ENCODE measurements at regions not wholly inside any gene's neighbourhood (a gene's known extent, or its start where the extent isn't known, plus 50 kb on each side); places are given as distances from the start of the nearest gene placed in this dataset.

DNA sequence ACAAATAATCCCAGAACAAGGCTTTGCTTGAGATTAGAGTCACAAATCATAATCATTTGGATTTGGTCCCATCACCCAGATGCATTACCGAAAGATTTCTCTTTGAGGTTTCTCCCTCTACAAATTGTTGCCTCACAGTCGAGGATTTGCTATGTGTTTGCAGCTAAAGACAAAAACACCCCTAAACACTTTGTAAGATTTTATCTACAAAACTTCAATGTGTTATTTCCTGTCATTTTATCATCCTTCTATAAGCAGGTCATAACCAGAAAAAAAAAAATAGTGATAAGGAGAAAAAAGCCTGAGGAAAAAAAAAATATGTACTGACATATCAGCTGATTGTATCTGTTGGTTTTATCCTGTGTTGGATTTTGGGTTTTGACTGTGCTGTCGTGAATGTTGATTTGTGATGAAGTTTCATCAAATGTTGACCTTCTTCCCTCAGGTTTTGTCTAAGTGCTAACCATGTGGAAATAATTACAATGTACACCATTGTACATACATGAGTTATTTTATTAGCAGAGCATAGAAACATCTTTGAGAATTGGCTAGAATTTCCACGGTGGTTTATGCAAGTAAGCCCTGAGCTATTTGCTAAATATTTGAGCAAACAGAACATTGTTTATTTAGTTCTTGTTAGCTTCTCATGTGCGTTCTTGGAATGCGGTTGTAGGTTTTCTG is 274.4 kb downstream of the NEBL start:
- Mint-ChIP-seq H3K4me1 (ENCODE audit: low read depth) (peaks cover 7% of the 10 kb centered on the region), H3K27me3 (no peaks in the 10 kb centered on the region), H3K36me3 (ENCODE audit: insufficient read depth) (no peaks in the 10 kb centered on the region), H3K9me3 (ENCODE audit: low read depth) (no peaks in the 10 kb centered on the region), H3K27ac (no peak overlapping the region), H3K4me3 (ENCODE audit: low read depth) (no peak overlapping the region)
- TF ChIP-seq, protein P1, sequence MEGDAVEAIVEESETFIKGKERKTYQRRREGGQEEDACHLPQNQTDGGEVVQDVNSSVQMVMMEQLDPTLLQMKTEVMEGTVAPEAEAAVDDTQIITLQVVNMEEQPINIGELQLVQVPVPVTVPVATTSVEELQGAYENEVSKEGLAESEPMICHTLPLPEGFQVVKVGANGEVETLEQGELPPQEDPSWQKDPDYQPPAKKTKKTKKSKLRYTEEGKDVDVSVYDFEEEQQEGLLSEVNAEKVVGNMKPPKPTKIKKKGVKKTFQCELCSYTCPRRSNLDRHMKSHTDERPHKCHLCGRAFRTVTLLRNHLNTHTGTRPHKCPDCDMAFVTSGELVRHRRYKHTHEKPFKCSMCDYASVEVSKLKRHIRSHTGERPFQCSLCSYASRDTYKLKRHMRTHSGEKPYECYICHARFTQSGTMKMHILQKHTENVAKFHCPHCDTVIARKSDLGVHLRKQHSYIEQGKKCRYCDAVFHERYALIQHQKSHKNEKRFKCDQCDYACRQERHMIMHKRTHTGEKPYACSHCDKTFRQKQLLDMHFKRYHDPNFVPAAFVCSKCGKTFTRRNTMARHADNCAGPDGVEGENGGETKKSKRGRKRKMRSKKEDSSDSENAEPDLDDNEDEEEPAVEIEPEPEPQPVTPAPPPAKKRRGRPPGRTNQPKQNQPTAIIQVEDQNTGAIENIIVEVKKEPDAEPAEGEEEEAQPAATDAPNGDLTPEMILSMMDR (IDR thresholded peaks at IDR 0.05; ENCODE audit: unreplicated experiment) = no peak
- DNase-seq (ENCODE audit: low spot score, unreplicated experiment) = no peak

DNA sequence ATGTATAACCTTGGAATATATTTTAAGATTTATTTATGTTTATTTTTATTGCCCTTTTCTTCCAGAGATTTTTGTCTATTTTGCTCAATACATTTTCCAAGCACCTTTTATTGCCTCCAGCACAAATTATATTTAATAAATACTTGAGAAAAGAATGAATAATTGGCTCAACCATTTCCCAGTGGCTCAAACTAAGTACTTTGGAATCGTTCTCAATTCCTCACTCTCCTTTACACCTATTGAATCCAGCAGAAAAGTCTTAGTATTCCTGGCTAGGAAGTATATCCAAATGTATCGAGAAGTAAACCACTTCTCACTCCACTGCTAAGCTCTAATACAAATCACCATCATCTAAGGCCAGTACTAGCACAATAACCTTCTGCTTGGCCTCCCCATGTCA is 276.1 kb downstream of the NEBL start:
- no peak for DNase-seq (ENCODE audit: low spot score, unreplicated experiment)
- Mint-ChIP-seq H3K4me3 (ENCODE audit: low read depth) (no peak overlapping the region), H3K36me3 (ENCODE audit: insufficient read depth) (no peaks in the 10 kb centered on the region), H3K9me3 (ENCODE audit: low read depth) (no peaks in the 10 kb centered on the region), H3K27me3 (no peaks in the 10 kb centered on the region), H3K27ac (no peak overlapping the region), H3K4me1 (ENCODE audit: low read depth) (peaks cover 7% of the 10 kb centered on the region)
- TF ChIP-seq, protein P1 (IDR thresholded peaks at IDR 0.05; ENCODE audit: unreplicated experiment) = no peak

DNA sequence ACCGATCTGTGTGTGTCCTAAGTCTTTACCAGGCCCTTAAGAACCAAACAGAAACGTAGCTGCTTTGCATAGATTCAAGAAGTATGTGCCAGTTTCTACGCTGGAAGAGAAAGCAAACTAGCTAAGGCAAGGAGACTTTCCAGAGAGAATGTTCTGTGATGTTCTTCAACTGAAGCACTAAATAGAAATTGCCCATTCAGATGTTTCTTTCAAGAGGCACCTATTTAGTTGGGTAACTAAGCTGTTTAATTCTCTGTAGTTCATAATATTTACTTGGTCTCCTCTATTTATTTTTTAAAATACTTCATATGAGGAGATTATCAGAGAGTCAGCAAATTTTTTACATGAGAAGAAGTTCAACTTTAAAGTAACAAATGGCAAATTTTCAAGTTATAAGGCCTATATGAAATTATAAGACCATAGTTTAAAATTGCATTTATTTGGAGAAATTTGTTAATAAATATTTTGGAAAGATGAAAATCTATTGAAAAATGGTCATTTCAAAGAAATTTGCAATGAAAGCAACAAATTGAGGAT is 279.0 kb downstream of the NEBL start:
- H3K9me3 Mint-ChIP-seq (ENCODE audit: low read depth) = peaks cover 5% of the 10 kb centered on the region
- H3K27me3 Mint-ChIP-seq = no peaks in the 10 kb centered on the region

DNA sequence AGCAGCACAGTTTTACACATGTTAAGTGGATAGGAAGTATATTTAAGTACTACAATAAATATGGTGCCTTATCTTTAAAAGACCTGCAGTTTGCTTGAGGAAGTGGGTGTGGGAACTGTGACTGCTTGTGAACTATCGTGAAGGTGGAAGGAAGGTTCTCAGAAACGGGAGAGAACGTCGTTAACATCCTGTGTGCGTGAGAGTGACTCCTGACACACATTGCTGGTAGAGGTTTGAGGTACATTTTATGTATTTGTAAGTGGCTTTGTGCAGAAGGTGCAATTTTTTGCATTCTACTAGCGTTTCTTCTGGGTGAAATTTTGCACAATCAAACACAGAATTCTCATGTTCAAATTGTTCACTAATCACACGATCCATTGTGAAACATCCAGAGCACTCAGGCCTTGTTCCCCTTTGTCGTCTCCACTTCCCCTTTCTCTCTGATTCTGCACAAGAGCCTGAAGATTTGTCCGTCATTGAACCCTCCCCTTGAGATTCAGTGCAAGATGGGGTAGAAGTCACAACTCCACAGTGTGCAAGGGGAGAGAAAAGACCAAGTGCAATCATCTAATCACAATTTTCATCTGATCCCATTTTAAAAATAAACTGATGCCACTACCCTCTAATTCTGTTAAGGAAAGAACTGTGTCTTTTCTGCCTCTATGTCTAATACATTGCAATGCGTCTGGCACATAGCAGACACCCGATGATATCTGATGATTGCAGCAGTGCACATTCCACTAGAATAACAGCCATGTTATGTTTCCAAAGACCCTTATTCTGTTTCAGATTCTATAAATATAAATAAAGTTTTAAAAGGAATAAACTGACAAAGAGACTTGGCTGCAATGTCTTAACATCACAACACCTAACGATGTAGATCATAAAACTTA is 279.9 kb downstream of the NEBL start:
- no peaks in the 10 kb centered on the region for H3K27me3 Mint-ChIP-seq
- H3K36me3 Mint-ChIP-seq (ENCODE audit: insufficient read depth) = no peaks in the 10 kb centered on the region
- H3K4me1 Mint-ChIP-seq (ENCODE audit: low read depth) = no peaks in the 10 kb centered on the region
- no peak overlapping the region for H3K27ac Mint-ChIP-seq
- no peak overlapping the region for H3K4me3 Mint-ChIP-seq (ENCODE audit: low read depth)
- TF ChIP-seq, protein P1 (IDR thresholded peaks at IDR 0.05; ENCODE audit: unreplicated experiment) = no peak
- H3K9me3 Mint-ChIP-seq (ENCODE audit: low read depth) = peaks cover 5% of the 10 kb centered on the region
- no peak for DNase-seq (ENCODE audit: low spot score, unreplicated experiment)

More for the DNA sequence above, 279.0 kb downstream of the NEBL start:
- H3K4me3 Mint-ChIP-seq (ENCODE audit: low read depth) = no peak overlapping the region
- no peaks in the 10 kb centered on the region for H3K36me3 Mint-ChIP-seq (ENCODE audit: insufficient read depth)
- H3K4me1 Mint-ChIP-seq (ENCODE audit: low read depth) = peaks cover 2% of the 10 kb centered on the region
- no peak for DNase-seq (ENCODE audit: low spot score, unreplicated experiment)
- no peak overlapping the region for H3K27ac Mint-ChIP-seq
- TF ChIP-seq, protein P1 (IDR thresholded peaks at IDR 0.05; ENCODE audit: unreplicated experiment) = no peak

DNA sequence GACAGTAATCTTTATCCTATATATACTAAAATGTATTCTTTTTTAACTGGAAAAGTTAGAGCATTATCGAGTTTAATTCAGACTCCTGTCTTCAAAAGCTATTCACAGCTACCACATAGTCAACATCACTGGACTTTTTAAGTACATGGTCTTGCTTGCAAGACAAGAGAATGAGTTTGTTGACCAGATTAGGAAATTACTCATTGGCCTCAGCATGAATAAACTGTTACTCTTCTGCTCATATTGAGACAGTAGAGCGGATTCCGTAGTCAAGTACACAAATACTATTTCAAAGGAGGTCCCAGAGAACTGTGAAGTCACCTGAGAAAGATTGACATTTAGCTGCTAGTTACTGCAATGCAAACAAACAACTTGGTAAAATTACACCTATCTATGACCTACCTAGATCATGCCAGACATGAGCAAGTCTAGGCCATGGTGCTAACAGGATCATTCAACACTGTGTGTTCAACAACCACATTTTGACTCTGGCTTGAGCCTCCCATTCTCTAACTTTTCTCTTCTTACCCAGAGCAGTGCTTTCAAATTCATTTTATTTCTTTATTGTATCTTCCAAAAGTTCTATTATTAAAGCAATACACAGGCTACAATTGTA is 280.9 kb downstream of the NEBL start:
- DNase-seq (ENCODE audit: low spot score, unreplicated experiment) = no peak
- no peaks in the 10 kb centered on the region for H3K36me3 Mint-ChIP-seq (ENCODE audit: insufficient read depth)
- no peak overlapping the region for H3K27ac Mint-ChIP-seq
- no peaks in the 10 kb centered on the region for H3K27me3 Mint-ChIP-seq
- TF ChIP-seq, protein P1 (IDR thresholded peaks at IDR 0.05; ENCODE audit: unreplicated experiment) = no peak
- no peaks in the 10 kb centered on the region for H3K4me1 Mint-ChIP-seq (ENCODE audit: low read depth)
- H3K9me3 Mint-ChIP-seq (ENCODE audit: low read depth) = peaks cover 5% of the 10 kb centered on the region
- H3K4me3 Mint-ChIP-seq (ENCODE audit: low read depth) = no peak overlapping the region
